Liver (tissue), 8 donors: ENCODE measurements at regions not wholly inside any gene's neighbourhood (a gene's known extent, or its start where the extent isn't known, plus 50 kb on each side); places are given as distances from the start of the nearest gene placed in this dataset.

Experiments
- DNase-seq: peaks from one replicate; pipeline ENCODE4 v3.0.0-alpha.2; 2017; ENCODE audit warnings: low spot score
- H3K27ac ChIP-seq, 2 donors: one replicate each; pipeline ENCODE4 v1.7.0; 2013; ENCODE audit warnings: inconsistent platforms in 2 of 2, low read length in 2 of 2, control low read depth in 1 of 2, low read depth in 1 of 2, mild to moderate bottlenecking in 1 of 2
- H3K27me3 ChIP-seq, 4 donors: one replicate each; pipeline versions ENCODE4 v1.6.1 to v1.7.0; 2013; ENCODE audit warnings: low read length in 3 of 4, inconsistent platforms in 1 of 4, mild to moderate bottlenecking in 1 of 4, moderate library complexity in 1 of 4; ENCODE audit not compliant: control insufficient read depth in 4 of 4, insufficient read depth in 4 of 4
- H3K36me3 ChIP-seq, 4 donors: one replicate each; pipeline versions ENCODE4 v1.6.1 to v1.7.0; 2013; ENCODE audit warnings: low read length in 3 of 4, mild to moderate bottlenecking in 3 of 4, low read depth in 1 of 4, moderate library complexity in 1 of 4; ENCODE audit not compliant: control insufficient read depth in 4 of 4, insufficient read depth in 3 of 4
- H3K4me1 ChIP-seq, 4 donors: one replicate each; pipeline versions ENCODE4 v1.6.1 to v1.7.0; 2013; ENCODE audit warnings: low read length in 3 of 4, mild to moderate bottlenecking in 3 of 4, moderate library complexity in 1 of 4; ENCODE audit not compliant: control insufficient read depth in 4 of 4, insufficient read depth in 4 of 4
- H3K4me3 ChIP-seq, 3 donors: one replicate each; pipeline versions ENCODE4 v1.6.1 to v1.7.0; 2013; ENCODE audit warnings: low read length in 3 of 3, control low read depth in 1 of 3, low read depth in 1 of 3, mild to moderate bottlenecking in 1 of 3
- H3K9ac ChIP-seq, 2 donors: one replicate each; pipeline ENCODE4 v1.7.0; 2013; ENCODE audit warnings: low read length in 2 of 2, mild to moderate bottlenecking in 2 of 2, moderate library complexity in 2 of 2, control low read depth in 1 of 2, low read depth in 1 of 2
- H3K9me3 ChIP-seq, 4 donors: one replicate each; pipeline versions ENCODE4 v1.6.1 to v1.7.0; 2013; ENCODE audit warnings: low read length in 3 of 4; ENCODE audit not compliant: control insufficient read depth in 4 of 4
- EGR1 ChIP-seq, 2 donors: IDR thresholded peaks; 2 replicates each; pipeline ENCODE4 v1.6.1; 2016 to 2018; ENCODE audit warnings: antibody characterized with exemption in 2 of 2, low read depth in 2 of 2
- FOXA1 ChIP-seq: IDR thresholded peaks from 2 replicates; pipeline ENCODE4 v1.6.1; 2016; ENCODE audit warnings: antibody characterized with exemption
- FOXA2 ChIP-seq: IDR thresholded peaks from 2 replicates; pipeline ENCODE4 v1.6.1; 2016; ENCODE audit warnings: antibody characterized with exemption
- GABPA ChIP-seq, 2 donors: IDR thresholded peaks in 1 of 2; conservative IDR thresholded peaks in 1 of 2; 2 replicates each; pipeline ENCODE4 v1.6.1; 2016; ENCODE audit warnings: antibody characterized with exemption in 2 of 2, mild to moderate bottlenecking in 1 of 2, moderate library complexity in 1 of 2
- HNF4A ChIP-seq, 2 donors: conservative IDR thresholded peaks; 2 replicates each; pipeline ENCODE4 v1.6.1; 2016; ENCODE audit warnings: antibody characterized with exemption in 2 of 2, mild to moderate bottlenecking in 2 of 2
- HNF4G ChIP-seq: IDR thresholded peaks from 2 replicates; pipeline ENCODE4 v1.6.1; 2016; ENCODE audit warnings: antibody characterized with exemption
- JUND ChIP-seq, 2 donors: IDR thresholded peaks; 2 replicates each; pipeline ENCODE4 v1.6.1; 2016; ENCODE audit warnings: antibody characterized with exemption in 2 of 2
- NR2F2 ChIP-seq: IDR thresholded peaks from 2 replicates; pipeline ENCODE4 v1.6.1; 2016; ENCODE audit warnings: antibody characterized with exemption
- RAD21 ChIP-seq, 2 donors: IDR thresholded peaks; 2 replicates each; pipeline ENCODE4 v1.6.1; 2016; ENCODE audit warnings: antibody characterized with exemption in 2 of 2, mild to moderate bottlenecking in 2 of 2
- RXRA ChIP-seq, 2 donors: IDR thresholded peaks; 2 replicates each; pipeline ENCODE4 v1.6.1; 2017 to 2018; ENCODE audit warnings: antibody characterized with exemption in 2 of 2, mild to moderate bottlenecking in 1 of 2
- SP1 ChIP-seq: IDR thresholded peaks from 2 replicates; pipeline ENCODE4 v1.6.1; 2018; ENCODE audit warnings: antibody characterized with exemption, mild to moderate bottlenecking
- TAF1 ChIP-seq: conservative IDR thresholded peaks from 2 replicates; pipeline ENCODE4 v1.6.1; 2016; ENCODE audit warnings: antibody characterized with exemption, mild to moderate bottlenecking
- YY1 ChIP-seq: IDR thresholded peaks from 2 replicates; pipeline ENCODE4 v1.6.1; 2016; ENCODE audit warnings: antibody characterized with exemption, mild to moderate bottlenecking
- WGBS: extraction: QIAGEN DNeasy Blood & Tissue Kit; methylation state at CpG from one replicate; pipeline ENCODE4 v1.1.7; 2013; 5-methylcytosine and 5-hydroxymethylcytosine counted together
- TF ChIP-seq, protein P1 (sequence below): IDR thresholded peaks from 2 replicates; pipeline ENCODE4 v1.6.1; 2016; ENCODE audit warnings: antibody characterized with exemption, mild to moderate bottlenecking
- TF ChIP-seq, protein P2 (sequence below): IDR thresholded peaks from 2 replicates; pipeline ENCODE4 v1.6.1; 2016; ENCODE audit warnings: antibody characterized with exemption
- TF ChIP-seq, protein P3 (sequence below): IDR thresholded peaks from 2 replicates; pipeline ENCODE4 v1.6.1; 2016; ENCODE audit warnings: antibody characterized with exemption
- TF ChIP-seq, protein P4 (sequence below): IDR thresholded peaks from 2 replicates; pipeline ENCODE4 v1.6.1; 2016; ENCODE audit warnings: antibody characterized with exemption
- TF ChIP-seq, protein P5 (sequence below): fragments of 150-350 bp; IDR thresholded peaks from 2 replicates; pipeline ENCODE4 v1.5.1; 2017; ENCODE audit warnings: improper control_type of control experiment, low read depth, low read length; ENCODE audit not compliant: missing input control
- donor health status: healthy.
- donor health status: healthy.
- donor health status: healthy.
- donor health status: healthy.
- donor health status: healthy.

DNA sequence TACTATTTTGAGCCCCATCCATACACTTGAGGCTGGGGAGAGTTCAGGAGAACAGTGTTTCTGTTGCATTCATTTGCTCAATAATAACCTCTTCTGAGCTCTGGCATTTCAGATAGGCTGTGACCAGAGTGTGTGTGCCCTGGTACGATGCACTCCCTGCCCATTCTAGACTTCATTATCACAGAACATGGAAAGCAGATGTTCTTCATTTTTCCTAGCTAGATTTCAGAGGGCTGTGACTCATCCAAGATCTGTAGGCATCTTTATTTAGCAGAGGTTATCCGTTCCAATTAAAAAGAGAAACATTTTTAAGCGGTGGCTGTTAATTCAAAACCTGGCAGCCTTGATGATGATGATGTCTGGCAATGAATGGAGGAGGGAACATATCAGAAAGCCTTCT lies 228.8 kb upstream of the EEF2KMT start:
- no peaks in the 10 kb centered on the region for H3K27me3 ChIP-seq
- no peak overlapping the region for H3K27ac ChIP-seq
- TF ChIP-seq GABPA (IDR thresholded peaks at IDR 0.05 in 1 of 2, conservative IDR thresholded peaks at IDR 0.05 in 1 of 2) (no peak), NR2F2 (no peak), FOXA2 (no peak), SP1 (no peak), HNF4G (no peak), EGR1 (IDR thresholded peaks at IDR 0.05; ENCODE audit: low read depth in 2 of 2) (no peak), TAF1 (no peak), RXRA (IDR thresholded peaks at IDR 0.05) (no peak), YY1 (no peak), FOXA1 (no peak), HNF4A (conservative IDR thresholded peaks at IDR 0.05) (no peak)
- TF ChIP-seq, protein P1, sequence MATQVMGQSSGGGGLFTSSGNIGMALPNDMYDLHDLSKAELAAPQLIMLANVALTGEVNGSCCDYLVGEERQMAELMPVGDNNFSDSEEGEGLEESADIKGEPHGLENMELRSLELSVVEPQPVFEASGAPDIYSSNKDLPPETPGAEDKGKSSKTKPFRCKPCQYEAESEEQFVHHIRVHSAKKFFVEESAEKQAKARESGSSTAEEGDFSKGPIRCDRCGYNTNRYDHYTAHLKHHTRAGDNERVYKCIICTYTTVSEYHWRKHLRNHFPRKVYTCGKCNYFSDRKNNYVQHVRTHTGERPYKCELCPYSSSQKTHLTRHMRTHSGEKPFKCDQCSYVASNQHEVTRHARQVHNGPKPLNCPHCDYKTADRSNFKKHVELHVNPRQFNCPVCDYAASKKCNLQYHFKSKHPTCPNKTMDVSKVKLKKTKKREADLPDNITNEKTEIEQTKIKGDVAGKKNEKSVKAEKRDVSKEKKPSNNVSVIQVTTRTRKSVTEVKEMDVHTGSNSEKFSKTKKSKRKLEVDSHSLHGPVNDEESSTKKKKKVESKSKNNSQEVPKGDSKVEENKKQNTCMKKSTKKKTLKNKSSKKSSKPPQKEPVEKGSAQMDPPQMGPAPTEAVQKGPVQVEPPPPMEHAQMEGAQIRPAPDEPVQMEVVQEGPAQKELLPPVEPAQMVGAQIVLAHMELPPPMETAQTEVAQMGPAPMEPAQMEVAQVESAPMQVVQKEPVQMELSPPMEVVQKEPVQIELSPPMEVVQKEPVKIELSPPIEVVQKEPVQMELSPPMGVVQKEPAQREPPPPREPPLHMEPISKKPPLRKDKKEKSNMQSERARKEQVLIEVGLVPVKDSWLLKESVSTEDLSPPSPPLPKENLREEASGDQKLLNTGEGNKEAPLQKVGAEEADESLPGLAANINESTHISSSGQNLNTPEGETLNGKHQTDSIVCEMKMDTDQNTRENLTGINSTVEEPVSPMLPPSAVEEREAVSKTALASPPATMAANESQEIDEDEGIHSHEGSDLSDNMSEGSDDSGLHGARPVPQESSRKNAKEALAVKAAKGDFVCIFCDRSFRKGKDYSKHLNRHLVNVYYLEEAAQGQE = no peak
- TF ChIP-seq, protein P2, sequence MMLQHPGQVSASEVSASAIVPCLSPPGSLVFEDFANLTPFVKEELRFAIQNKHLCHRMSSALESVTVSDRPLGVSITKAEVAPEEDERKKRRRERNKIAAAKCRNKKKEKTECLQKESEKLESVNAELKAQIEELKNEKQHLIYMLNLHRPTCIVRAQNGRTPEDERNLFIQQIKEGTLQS = no peak
- TF ChIP-seq, protein P3, sequence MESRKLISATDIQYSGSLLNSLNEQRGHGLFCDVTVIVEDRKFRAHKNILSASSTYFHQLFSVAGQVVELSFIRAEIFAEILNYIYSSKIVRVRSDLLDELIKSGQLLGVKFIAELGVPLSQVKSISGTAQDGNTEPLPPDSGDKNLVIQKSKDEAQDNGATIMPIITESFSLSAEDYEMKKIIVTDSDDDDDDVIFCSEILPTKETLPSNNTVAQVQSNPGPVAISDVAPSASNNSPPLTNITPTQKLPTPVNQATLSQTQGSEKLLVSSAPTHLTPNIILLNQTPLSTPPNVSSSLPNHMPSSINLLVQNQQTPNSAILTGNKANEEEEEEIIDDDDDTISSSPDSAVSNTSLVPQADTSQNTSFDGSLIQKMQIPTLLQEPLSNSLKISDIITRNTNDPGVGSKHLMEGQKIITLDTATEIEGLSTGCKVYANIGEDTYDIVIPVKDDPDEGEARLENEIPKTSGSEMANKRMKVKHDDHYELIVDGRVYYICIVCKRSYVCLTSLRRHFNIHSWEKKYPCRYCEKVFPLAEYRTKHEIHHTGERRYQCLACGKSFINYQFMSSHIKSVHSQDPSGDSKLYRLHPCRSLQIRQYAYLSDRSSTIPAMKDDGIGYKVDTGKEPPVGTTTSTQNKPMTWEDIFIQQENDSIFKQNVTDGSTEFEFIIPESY = no peak
- TF ChIP-seq, protein P4, sequence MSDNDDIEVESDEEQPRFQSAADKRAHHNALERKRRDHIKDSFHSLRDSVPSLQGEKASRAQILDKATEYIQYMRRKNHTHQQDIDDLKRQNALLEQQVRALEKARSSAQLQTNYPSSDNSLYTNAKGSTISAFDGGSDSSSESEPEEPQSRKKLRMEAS = no peak
- TF ChIP-seq, protein P5, sequence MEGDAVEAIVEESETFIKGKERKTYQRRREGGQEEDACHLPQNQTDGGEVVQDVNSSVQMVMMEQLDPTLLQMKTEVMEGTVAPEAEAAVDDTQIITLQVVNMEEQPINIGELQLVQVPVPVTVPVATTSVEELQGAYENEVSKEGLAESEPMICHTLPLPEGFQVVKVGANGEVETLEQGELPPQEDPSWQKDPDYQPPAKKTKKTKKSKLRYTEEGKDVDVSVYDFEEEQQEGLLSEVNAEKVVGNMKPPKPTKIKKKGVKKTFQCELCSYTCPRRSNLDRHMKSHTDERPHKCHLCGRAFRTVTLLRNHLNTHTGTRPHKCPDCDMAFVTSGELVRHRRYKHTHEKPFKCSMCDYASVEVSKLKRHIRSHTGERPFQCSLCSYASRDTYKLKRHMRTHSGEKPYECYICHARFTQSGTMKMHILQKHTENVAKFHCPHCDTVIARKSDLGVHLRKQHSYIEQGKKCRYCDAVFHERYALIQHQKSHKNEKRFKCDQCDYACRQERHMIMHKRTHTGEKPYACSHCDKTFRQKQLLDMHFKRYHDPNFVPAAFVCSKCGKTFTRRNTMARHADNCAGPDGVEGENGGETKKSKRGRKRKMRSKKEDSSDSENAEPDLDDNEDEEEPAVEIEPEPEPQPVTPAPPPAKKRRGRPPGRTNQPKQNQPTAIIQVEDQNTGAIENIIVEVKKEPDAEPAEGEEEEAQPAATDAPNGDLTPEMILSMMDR = no peak
- no peak for DNase-seq
- peaks cover 0 to 8% (median 1%) of the 10 kb centered on the region in 4 donors for H3K9me3 ChIP-seq
- no peak overlapping the region for H3K4me3 ChIP-seq
- no peak overlapping the region for H3K9ac ChIP-seq
- H3K4me1 ChIP-seq = no peaks in the 10 kb centered on the region
- no peaks in the 10 kb centered on the region for H3K36me3 ChIP-seq
- 77% methylated on average over 3 of the region's 3 CpGs for WGBS

DNA sequence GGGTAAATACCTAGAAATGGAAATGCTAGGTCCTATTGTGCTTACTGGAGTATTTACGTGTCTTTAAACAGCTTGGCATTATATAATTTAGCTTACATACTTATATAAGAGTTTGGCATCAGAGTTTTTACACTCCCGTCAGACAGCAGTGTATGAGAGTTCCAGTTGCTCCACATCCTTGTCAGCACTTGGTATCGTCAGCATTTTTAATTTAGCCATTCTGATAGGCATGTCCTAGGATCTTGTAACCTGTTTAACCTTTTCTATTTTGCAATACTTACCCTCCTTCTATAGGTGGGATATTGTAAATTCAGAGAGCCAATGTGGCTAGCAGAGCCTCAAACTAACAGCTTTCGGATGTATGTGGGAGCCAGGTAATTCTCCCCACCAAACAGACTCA lies 228.3 kb upstream of the EEF2KMT start:
- no peak for DNase-seq
- H3K4me1 ChIP-seq = no peaks in the 10 kb centered on the region
- no peak overlapping the region for H3K27ac ChIP-seq
- WGBS = 62% methylated on average over 4 of the region's 4 CpGs
- no peaks in the 10 kb centered on the region for H3K36me3 ChIP-seq
- no peak overlapping the region for H3K9ac ChIP-seq
- TF ChIP-seq, protein P4 = no peak
- TF ChIP-seq FOXA1 (no peak), YY1 (no peak), SP1 (no peak), HNF4A (conservative IDR thresholded peaks at IDR 0.05) (no peak), EGR1 (IDR thresholded peaks at IDR 0.05; ENCODE audit: low read depth in 2 of 2) (no peak), RAD21 (IDR thresholded peaks at IDR 0.05) (no peak), JUND (IDR thresholded peaks at IDR 0.05) (no peak), HNF4G (no peak)
- TF ChIP-seq, protein P5 = no peak
- TF ChIP-seq, protein P2 = no peak
- no peaks in the 10 kb centered on the region for H3K27me3 ChIP-seq
- no peak overlapping the region for H3K4me3 ChIP-seq
- H3K9me3 ChIP-seq = peaks cover 0 to 8% (median under 1%) of the 10 kb centered on the region in 4 donors
